Activated CD4-positive, alpha-beta T cell treated with anti-CD3 and anti-CD28 coated beads, Interleukin-2, amount 50 U/mL, for 4 hours (primary cell): ENCODE measurements at regions not wholly inside any gene's neighbourhood (a gene's known extent, or its start where the extent isn't known, plus 50 kb on each side); places are given as distances from the start of the nearest gene placed in this dataset.
"Not testable (repeated sequence)": the region's sequence is repeated elsewhere in the genome, so short reads cannot be mapped to it uniquely, and the experiment has no call there.

ENCODE experiments used
- DNase-seq, 2 experiments: peaks; one replicate each; pipeline ENCODE4 v3.0.0-alpha.2; 2020

DNA sequence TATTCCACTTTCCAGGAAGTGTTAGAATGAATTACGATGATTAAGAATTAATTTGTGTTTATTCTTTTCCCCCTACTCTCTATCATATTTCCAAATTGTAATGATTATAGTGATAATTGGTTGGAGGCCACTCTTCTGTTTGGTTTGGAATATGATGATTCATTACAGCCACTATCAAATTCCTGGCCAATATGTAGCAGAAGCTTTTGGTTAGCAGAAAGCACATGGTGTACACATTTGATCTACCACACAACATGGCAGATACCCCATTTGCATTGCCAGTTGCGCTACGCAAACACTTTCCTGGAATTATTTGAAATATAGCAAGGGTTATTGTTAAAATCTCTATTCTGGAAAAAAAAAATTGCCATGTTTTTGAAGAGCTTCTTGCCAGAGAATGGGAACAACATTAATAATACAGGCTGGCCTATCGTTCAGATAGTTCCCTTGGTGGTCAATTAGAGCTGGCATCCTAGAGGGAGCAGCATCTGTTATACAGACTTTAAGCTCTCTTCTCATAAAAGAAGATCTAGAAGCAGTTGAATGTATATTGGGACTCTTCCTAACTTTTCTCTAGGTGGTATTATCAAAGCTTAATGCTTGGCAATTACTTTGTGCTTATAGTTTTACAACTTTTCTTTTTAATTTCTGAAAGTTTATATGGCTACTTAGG, 455.0 kb upstream of the ACTBL2 start:
- no peak for DNase-seq

DNA sequence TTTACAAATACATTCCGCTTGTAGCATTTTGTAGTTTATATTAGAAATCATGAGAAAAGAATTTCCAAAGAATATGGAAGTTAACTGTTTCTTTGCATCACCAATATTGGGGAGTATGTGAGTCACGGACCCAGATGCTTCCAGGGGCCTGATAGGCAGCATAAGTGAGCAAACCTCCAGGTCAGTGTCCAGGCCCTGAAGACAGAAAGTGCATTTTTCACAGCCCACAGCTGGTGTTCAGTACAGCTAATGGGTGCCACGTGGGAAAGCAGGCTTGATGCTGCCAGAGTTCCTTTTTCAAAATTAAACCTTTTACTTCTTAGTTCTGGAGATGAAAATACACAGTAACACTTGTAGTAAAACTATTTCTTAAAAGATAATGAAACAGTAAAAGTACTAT, 454.4 kb upstream of the ACTBL2 start:
- DNase-seq, result no peak

DNA sequence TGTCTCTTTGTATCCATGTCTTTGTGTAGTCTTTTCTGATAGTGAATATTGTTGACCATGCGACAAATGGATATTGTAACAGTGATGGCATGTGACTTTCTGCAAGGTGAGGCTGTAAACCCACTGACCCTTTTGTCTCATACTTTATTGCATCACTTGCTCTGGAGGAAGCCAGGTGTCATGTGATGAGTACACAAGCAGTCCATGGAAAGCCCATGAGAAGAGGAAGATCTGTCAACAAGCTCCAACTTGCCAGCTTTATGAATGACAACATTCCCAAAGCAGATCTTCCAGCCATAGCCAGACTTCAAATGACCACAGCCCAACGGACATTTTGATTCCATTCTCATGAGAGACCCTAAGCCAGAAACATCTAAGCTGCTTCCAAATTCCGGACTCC, 450.1 kb upstream of the ACTBL2 start:
- DNase-seq, result no peak

DNA sequence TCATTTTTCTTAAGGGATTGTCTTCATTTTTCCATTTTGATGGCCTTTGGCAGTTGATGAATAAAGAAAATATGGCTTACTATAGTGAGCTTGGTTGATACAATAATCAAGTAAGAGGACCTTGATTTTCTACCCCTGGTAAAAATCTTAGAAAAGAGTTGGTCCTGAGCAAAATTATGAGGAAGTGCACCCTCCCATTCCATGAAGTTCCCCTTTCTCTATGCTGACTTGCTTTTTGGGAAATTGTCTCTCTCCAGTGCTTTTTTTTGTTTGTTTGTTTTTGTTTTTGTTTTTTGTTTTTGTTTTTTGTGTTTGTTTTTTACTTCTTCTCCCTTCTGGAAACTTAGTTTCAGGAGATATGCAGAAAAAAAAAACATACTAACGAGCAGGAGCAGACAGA, 449.2 kb upstream of the ACTBL2 start:
- no peak for DNase-seq

DNA sequence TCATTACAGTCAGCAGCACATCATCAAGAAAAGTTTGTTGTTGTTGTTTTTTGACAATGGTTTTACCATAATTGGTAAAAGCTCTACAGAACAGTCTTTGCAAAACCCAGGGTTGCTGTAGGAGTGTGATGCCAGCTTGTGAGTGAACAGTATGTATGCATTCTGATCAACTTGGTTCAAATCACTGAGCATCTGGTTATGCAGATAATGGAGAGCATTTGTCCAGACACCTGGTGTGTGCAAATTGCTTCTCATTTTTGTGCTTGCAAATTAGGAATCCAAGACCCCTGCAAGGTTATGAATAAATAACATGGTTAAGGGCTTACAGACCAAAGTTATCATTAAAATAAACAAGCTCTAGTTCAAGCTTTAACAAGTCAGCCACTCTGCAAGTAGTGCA, 448.7 kb upstream of the ACTBL2 start:
- no peak for DNase-seq

DNA sequence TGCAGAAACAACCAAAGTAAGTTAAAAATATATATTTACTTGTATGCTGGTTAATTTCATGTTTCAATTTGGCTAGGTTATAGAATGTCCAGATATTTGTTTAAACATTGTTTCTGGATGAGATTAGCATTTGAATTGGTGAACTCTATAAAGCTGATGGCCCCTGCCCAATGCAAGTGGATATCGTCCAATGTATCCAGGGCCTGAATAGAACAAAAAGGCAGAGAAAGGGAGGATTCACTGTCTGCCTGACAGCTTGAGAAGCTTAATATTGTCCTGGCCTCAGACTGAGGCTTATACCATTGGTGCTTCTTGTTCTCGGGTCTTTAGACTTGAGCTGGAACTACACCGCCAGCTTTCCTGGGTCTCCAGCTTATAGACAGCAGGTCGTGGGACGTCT, 446.7 kb upstream of the ACTBL2 start:
- DNase-seq, result no peak

DNA sequence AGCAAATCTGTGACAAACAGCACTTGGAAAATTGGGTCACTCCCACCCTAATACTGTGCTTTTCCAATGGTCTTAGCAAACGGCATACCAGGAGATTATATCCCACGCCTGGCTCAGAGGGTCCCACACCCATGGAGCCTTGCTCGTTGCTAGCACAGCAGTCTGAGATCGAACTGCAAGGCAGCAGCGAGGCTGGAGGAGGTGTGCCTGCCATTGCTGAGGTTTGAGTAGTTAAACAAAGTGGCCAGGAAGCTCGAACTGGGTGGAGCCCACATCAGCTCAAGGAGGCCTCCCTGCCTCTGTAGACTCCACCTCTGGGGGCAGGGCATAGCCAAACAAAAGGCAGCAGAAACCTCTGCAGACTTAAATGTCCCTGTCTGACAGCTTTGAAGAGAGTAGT, 440.5 kb upstream of the ACTBL2 start:
- DNase-seq, result not testable (repeated sequence)

DNA sequence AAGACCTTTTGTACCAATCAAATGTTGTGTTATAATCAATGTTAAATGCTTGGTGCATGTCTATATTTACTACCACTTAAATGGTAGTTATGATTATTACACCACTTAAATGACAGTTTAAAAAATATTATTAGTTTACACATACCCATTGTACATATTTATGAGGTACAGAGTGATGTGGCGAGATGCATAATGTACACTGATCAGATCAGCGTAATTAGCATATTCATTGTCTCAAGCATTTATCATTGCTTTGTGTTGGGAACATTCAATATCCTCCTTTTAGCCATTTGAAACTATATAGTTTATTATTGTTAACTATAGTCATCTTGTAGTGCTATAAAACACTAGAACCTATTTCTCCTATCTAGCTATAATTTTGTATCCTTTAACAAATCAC, 434.4 kb upstream of the ACTBL2 start:
- no peak for DNase-seq

DNA sequence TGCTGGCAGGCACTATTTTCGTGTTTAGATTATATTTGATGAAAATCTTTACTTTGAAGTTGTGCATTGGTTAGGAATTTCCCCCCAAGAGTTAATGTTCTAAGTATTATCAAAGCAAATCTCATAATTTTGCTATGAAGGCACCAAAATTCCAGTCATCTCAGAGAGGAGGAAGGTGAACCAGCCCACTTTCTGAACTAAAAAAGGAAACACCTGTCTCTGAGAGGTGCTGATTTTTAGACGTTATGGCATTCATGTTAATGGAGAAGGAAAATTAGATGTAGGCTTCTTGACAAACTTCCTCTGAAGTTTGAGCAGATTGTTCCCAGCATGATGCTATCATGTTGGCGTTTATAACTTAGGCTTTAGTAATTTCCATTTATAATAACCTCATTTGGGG, 432.9 kb upstream of the ACTBL2 start:
- no peak for DNase-seq

DNA sequence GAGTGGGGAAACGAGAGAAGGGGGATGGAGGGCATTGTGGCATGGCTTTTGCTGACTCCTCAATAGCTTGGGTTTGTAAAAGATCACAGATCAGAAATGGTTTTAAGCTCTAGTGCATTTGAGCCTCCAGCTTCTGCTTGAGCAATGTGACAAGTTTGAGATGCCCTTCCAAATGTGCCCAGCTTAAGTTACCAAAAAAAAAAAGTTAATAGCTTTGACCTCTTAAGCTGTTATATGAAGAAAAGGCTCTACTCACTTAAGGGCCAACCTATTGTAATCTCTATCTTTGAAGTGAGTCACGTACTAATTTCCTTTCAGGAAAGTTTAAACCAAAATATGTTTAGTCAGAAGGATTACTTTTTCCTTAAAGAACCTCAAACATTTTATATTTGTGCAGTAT, 428.8 kb upstream of the ACTBL2 start:
- no peak for DNase-seq

DNA sequence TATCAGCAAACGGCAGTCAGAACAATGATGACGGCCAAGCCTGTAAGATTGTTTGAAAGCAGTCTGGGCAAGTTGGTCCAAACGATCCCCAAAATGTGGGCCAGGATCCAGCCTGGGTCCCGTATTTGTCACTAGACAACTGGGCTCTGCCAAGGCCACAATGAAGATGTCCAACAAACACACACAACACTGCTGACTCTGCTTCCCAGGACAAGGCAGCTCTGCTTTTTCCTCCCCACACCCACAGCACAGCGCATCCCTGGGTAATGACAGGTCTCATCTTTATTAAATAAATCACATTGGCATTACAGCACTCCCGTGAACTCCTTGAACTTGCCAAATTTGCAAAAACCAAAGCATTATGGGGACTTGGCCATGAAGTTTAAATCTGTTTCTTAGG, 424.1 kb upstream of the ACTBL2 start:
- no peak for DNase-seq

DNA sequence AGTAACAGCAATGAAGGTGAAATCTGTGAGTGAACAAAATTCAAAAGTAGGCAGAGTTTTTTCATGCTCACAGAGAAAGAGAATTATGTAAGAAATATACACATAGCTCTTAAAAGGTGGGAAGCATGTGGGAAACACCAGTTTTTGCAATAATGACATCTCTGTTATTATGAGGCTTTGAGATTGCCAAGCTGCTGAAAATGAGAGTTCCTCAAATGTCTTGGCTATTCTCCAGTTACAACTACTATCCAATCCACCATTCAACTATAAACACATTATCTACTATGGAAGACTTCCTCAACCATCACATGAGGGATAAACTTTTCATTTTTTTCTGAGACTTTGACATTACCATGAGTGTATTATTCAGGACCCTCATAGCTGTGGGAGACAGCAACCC, 420.8 kb upstream of the ACTBL2 start:
- no peak for DNase-seq

DNA sequence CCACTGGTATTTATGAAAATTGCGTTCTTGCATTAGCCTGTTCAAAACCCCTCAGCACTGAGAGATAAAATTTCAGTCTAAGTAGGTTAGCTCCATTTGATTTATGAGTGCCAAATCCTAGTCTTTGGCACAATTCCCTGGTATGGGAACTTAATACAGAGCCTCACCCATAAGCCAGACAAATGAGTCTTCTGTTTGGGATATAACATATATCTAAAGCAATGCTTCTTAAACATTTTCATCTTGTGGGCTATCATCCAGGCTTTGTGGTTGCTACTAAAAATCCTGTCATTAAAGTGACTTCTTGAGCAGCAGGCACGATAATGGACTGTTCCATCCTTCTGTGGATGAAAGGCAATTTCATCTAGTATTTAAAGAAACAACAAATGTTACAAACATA, 419.5 kb upstream of the ACTBL2 start:
- DNase-seq, result no peak

DNA sequence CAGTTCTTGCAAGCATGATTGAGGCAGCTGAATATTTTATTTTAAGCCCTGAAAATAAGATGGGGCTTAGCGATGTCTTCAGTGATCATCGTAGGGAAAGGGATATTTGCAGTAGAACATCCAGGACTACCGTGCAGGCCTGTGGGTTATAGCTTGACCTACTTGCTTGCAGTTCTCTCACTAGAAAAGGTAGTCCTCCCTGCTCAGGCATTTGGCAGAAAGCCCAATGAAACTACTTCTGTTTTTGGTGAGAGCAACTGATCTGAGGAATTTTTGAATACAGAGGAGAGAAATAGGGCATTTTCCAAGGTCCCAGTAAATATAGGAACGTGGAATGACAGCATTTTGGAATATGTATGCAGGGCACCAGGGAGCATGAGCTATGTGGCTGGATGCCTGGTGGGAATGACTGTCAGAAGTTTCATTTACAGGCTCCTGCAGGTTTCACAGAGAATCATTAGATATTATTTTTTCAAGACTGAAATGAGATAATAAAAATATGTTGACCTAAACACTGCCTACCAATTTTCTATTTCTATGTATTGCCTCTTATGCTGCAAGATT, 417.9 kb upstream of the ACTBL2 start:
- DNase-seq, result no peak

DNA sequence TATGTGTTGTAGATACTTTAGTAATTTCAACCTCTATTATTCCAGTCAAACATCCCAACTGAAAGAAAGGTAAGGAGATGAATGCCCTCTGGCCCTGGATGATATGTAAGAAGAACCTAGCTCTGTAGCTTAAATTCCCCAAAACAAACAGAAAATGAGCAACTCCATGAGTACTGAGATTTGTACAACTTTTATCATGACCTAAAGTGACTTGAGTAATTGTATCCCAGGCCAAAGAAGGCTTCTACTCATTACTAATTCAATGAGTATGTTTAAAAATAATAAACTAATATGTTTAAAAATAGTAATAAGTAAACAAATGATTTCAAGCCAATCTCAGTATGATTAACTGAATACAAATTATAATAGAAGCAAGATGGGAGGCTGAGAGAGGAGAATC, 414.0 kb upstream of the ACTBL2 start:
- no peak for DNase-seq

DNA sequence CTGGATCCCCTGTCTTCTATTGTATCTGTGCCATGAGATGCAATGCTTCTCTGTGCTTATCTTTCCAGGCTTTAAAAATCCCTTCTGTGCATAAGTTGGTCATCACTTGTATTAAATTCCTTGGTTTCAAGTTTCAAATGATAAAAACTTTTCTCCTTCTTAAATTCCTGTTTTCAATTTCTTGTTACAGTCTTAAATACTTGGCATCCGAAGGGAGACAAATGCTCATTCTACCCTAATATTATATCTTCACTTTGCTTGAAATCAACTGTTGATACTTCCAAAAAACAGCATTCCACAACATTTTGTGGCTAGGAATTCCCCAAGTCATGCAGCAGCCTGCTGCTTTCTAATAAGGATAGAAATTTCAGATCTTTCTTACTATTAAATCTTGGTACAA, 413.2 kb upstream of the ACTBL2 start:
- no peak for DNase-seq

DNA sequence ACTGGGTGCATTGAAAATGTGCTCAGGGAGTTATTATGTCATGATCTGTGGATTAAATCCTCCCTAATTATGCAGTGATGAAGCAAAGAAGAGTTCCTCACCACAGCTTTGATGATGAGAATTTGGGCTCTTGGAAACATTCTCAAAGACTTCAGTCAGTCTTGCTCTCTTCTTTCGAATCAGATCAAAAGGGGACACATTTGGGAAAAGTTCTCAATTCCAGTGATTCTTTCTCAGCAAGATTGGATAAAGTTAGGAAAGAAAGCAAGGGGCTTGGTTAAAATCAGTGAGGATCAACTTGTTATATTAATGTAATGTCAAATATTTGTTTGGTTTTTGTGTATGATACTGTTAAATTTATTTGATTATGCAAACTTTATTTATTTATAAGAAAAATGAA, 411.3 kb upstream of the ACTBL2 start:
- DNase-seq, result no peak

DNA sequence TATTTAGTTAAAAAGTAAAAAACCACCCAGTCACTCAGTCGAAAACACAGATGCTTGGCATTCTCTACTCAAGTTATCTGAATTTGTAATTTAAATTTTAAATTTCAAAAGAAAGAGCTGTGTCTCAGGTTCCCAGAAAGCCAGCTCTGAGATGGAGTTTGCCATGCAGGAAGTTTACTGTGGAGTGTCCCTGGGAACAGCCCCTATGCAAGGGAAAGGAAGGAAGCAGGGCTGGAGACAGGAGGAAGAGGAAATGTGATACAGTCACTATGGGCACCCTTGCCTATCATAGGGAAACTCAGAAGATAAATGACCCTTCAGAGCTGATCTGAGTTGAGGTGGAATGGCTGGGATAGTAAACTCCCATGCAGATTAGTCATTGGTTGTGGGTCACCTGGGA, 408.8 kb upstream of the ACTBL2 start:
- DNase-seq, result no peak

DNA sequence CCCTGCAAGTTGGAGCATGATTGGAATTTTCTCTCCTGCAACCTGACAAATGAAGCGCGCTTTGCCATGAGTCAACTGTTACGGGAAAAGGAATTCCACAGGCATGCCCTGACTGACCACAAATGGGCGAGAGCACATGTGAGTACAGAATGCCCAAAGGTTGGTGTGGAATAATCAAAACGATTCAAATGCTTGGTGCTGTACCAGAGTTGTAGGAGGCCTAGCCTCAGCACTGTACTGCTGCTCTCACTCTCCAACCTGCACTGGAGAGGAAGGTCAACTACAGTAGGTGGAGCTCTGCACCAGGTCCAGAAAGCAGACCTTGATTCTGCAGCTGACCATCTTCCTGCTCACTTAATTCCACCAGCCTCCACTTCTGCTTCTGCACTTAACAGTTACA, 406.9 kb upstream of the ACTBL2 start:
- DNase-seq, result no peak

DNA sequence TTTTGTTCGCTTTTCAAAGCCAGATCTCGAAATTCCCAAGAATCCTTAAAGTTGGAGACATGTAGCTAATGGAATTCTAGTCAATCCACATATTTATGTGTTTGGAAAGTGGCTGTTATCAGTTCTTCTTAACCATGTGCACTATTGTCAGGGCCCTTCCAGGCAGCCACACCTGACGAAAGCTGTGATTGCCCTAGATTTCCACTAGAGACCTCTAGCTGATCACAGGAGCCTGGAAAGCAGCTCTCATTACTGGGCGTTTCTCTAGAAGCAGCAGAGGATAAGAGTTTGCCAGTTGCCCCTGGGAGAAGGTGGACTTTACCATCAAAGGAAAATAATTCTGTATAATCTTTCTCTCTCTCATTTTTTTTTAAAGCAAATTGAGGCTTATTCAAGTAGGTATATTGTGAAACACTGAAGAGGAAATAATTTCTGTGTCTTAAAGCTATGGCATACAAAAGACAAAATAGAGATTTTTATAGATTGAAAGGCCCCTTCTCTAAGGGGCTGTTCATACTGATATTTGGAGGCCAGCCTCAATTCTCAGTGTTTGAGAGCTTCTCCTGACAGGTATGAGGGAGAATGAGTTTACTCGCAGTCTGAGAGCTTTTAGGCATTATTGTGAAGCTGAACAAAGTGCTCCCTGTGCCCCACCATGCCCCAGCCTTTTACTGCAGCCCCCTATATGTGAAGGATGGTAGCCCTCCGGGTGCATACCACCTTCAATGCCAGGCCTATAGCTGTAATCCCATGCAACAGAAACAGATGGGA, 405.4 kb upstream of the ACTBL2 start:
- DNase-seq, result no peak

DNA sequence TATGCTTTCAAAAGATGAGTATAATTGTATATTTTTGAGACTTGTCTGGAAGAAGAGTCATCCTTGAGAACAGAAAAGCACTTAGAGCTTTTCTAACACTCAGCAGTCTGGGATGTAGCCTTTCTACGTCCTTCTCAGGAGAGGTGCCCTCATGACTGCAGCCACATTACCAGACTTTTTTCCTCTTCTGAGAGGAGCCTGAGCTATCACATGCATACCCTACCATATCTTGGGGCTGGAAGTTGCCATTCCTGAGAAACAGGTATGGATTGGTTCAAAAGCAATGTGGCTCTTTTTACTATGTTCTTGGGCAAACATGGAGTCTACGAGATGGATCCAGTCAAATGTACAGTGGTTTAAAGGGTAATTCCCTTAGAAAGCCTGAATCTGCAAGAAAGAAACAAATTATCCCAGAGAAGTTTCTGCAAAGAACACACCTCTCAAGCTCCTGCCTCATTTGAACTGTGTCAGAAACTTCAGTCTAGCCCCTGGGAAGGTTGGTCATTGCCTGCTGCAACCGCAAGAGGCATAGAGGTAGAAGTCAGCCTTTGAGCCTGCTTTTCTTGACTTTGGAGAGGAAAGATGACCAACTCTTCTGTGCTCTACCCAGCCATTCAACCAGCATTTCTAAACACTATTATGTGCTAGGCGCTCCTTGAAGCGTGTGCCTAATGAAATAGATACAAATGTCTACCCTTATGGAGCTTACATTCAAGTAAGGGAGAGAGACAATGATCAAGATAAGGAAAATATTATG, 401.9 kb upstream of the ACTBL2 start:
- no peak for DNase-seq

DNA sequence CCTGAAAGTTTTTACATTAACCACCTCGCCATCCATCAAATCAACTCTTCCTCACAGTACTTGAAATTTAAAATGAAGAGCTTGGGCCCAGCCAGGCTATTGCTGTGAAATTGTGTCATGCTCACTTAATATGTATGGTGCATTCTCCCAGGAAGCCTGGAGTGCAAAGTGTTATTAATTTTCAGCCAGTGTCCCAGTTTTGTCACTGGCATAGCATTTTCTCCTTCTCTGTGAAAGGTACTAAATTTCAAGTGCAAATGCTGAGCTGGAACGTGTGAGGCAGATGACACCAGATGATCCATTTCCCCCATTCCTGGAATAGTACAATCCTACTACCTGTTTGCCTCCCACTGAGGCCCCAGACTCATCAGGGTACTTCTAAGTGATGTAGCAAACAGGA, 397.6 kb upstream of the ACTBL2 start:
- DNase-seq, result no peak

DNA sequence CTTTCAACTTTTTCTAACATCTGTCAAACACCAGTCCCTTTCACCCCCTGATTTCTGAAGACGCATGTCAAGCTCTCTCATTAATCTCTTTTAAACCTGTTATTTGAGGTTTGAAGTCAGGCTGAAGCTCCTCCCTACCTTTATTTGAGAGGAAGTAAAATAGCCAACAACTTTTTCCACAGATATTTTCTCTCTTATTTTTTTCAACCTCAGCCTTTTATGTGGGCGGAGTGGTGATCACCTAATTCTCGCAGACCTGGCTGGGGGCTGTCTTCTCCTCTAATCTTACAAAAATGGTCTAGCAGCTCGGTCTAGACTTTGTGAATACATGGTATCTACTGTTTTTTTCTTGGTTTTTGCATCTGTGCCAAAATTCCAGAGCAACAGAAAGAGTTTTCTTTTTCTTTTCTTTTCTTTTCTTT, 395.7 kb upstream of the ACTBL2 start:
- DNase-seq, result no peak

DNA sequence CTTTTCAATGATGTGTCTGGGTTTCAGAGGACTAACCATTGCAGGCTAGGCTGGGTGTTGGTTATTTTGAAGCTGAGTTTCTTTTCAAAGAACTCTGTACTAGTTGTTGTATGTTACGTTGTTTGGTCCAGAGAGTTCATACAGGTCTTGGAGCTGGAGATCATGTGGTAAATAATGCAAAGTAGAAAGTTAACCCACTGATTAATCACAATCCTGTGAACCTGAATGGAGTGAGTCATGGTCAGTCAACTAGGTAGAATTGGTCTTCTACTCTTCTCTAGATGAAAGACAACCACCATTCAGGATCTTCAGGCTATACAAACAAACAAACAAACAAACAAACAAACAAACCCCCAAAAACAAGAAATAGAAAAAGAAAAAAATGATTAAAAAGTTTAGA, 388.9 kb upstream of the ACTBL2 start:
- no peak for DNase-seq
